SK-N-MC (cell line): ENCODE measurements at regions not wholly inside any gene's neighbourhood (a gene's known extent, or its start where the extent isn't known, plus 50 kb on each side); places are given as distances from the start of the nearest gene placed in this dataset.

ENCODE experiments used
- EZH2 ChIP-seq: fragments of 200-600 bp; sonication (generic); IDR thresholded peaks from one replicate; pipeline ENCODE4 v1.6.1; 2017; ENCODE audit warnings: antibody characterized with exemption
- POLR2AphosphoS5 ChIP-seq: IDR thresholded peaks from 2 replicates; pipeline ENCODE4 v1.6.1; 2012; ENCODE audit warnings: mild to moderate bottlenecking, low read depth, low read length, borderline replicate concordance

- no peak for TF ChIP-seq EZH2
- TF ChIP-seq POLR2AphosphoS5 = no peak
Observed at GRCh38 chr14:89652352-89652751, 235.3 kb upstream of the FOXN3 start.
